HEK293T (cell line): ENCODE measurements at regions not wholly inside any gene's neighbourhood (a gene's known extent, or its start where the extent isn't known, plus 50 kb on each side); places are given as distances from the start of the nearest gene placed in this dataset.
"Not testable (repeated sequence)": the region's sequence is repeated elsewhere in the genome, so short reads cannot be mapped to it uniquely, and the experiment has no call there.

Experiments
- ARNT ChIP-seq: fragments of 450-650 bp; IDR thresholded peaks from 2 replicates; pipeline ENCODE4 v1.6.1; 2017; ENCODE audit warnings: mild to moderate bottlenecking
- FOXK2 ChIP-seq: fragments of 450-650 bp; IDR thresholded peaks from 2 replicates; pipeline ENCODE4 v1.6.1; 2016; ENCODE audit warnings: mild to moderate bottlenecking
- TF ChIP-seq, protein P1 (sequence below): fragments of 450-650 bp; IDR thresholded peaks from 2 replicates; pipeline ENCODE4 v1.6.1; 2016

- TF ChIP-seq, protein P1, sequence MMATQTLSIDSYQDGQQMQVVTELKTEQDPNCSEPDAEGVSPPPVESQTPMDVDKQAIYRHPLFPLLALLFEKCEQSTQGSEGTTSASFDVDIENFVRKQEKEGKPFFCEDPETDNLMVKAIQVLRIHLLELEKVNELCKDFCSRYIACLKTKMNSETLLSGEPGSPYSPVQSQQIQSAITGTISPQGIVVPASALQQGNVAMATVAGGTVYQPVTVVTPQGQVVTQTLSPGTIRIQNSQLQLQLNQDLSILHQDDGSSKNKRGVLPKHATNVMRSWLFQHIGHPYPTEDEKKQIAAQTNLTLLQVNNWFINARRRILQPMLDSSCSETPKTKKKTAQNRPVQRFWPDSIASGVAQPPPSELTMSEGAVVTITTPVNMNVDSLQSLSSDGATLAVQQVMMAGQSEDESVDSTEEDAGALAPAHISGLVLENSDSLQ, result not testable (repeated sequence)
- TF ChIP-seq FOXK2, ARNT: not testable (repeated sequence)
Measured at GRCh38 chr3:27599741-27600140, 115.6 kb upstream of the SLC4A7 start.
